ENCODE measurements at regions not wholly inside any gene's neighbourhood (a gene's known extent, or its start where the extent isn't known, plus 50 kb on each side); places are given as distances from the start of the nearest gene placed in this dataset.
"Not testable (repeated sequence)": the region's sequence is repeated elsewhere in the genome, so short reads cannot be mapped to it uniquely, and the experiment has no call there.

DNA sequence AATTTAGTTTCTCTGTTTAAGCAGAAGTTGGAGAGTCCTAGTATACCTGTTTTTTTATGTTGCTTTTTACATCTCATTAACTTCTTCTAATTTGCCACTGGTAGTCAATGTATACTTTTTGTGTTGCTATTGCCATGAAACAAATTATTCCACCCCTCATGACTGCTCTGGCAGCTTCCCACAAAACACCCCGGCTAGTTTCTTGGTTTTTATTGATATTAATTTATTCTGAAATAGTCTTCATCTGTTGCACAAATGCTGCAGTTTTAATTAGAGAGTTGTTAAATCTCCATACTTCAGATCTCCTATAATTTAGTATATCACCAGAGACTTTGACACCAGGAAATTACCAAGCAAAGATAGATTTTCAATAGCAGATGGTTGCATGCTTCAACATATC lies 1159.3 kb upstream of the PRR20A start:
- no peaks in the 10 kb centered on the region for H3K27me3 ChIP-seq (ENCODE audit: control insufficient read depth, insufficient read depth, low read length)
- WGBS (ENCODE audit: insufficient coverage, insufficient read length): no CpG with 5 or more reads among the region's 1 CpG
- H3K36me3 ChIP-seq (ENCODE audit: control insufficient read depth, insufficient read depth, low read length): no peaks in the 10 kb centered on the region

DNA sequence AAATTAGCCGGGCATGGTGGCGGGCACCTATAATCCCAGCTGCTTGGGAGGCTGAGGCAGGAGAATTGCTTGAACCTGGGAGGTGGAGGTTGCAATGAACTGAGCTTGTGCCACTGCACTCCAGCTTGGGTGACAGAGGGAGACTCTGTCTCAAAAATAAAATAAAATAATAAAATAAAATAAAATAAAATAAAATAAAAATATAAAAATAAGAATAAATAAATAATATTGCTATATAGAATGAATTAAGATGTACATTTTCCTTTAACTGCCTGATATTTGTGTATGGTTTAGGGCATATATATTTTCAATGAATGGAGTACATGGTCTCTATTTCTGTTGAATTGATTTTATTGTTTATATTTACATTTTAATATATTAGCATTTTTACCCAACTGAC lies 1156.7 kb upstream of the PRR20A start:
- not testable (repeated sequence) for H3K9me3 ChIP-seq (ENCODE audit: control insufficient read depth, insufficient read depth, low read length); H3K36me3 ChIP-seq (ENCODE audit: control insufficient read depth, insufficient read depth, low read length); H3K27me3 ChIP-seq (ENCODE audit: control insufficient read depth, insufficient read depth, low read length); H3K27ac ChIP-seq (ENCODE audit: low read length); DNase-seq (ENCODE audit: low read depth, low spot score); H3K4me1 ChIP-seq (ENCODE audit: control insufficient read depth, insufficient read depth, low read length); H3K4me3 ChIP-seq (ENCODE audit: low read length)
- WGBS (ENCODE audit: insufficient coverage, insufficient read length): no CpG with 5 or more reads among the region's 2 CpGs

More for the DNA sequence above, 1159.3 kb upstream of the PRR20A start:
- no peak for DNase-seq (ENCODE audit: low read depth, low spot score)
- no peaks in the 10 kb centered on the region; the same call in 1 of the 2 replicates for H3K9me3 ChIP-seq (ENCODE audit: control insufficient read depth, insufficient read depth, low read length)
- H3K4me3 ChIP-seq (ENCODE audit: low read length): no peak overlapping the region
- H3K27ac ChIP-seq (ENCODE audit: low read length): no peak overlapping the region
- H3K4me1 ChIP-seq (ENCODE audit: control insufficient read depth, insufficient read depth, low read length): no peaks in the 10 kb centered on the region

DNA sequence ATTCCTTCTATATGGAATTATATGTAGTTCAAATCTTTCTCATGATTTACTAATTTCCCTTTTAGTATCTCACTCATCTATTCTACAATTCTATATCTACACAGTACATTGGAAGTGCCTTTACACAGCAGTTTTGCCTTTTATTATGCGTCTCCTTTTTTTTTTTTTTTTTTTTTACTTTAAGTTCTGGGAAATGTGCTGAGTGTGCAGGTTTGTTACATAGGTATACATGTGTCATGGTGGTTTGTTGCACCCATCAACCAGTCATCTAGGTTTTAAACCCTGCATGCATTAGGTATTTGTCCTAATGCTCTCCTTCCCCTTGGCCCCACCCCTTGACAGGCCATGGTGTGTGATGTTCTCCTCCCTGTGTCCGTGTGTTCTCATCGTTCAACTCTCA lies 1150.1 kb upstream of the PRR20A start:
- Histone ChIP-seq H3K4me3 (ENCODE audit: low read length) (no peak overlapping the region), H3K9me3 (ENCODE audit: control insufficient read depth, insufficient read depth, low read length) (no peaks in the 10 kb centered on the region), H3K27ac (ENCODE audit: low read length) (no peak overlapping the region), H3K27me3 (ENCODE audit: control insufficient read depth, insufficient read depth, low read length) (no peaks in the 10 kb centered on the region), H3K36me3 (ENCODE audit: control insufficient read depth, insufficient read depth, low read length) (no peaks in the 10 kb centered on the region), H3K4me1 (ENCODE audit: control insufficient read depth, insufficient read depth, low read length) (no peaks in the 10 kb centered on the region)
- no CpG with 5 or more reads among the region's 3 CpGs for WGBS (ENCODE audit: insufficient coverage, insufficient read length)
- no peak for DNase-seq (ENCODE audit: low read depth, low spot score)

DNA sequence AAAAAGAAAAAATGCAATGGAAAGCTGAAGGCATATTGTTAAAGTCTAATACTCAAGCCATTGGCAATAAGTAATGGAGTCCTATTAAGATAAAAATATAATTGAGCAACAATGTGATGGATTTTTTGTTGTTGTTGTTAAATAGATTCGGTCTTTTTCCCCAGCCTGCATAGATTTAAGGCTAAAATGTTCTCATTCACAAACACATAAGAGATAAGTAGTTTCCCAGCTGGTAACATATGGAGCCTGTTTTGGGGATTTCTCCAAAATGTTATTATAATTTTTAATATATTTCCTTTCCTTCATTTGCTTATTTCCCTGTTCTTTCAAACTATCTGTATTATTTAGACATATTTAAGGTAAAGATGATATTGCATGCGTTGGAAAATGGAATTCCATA lies 1149.1 kb upstream of the PRR20A start:
- no peaks in the 10 kb centered on the region for H3K4me1 ChIP-seq (ENCODE audit: control insufficient read depth, insufficient read depth, low read length)
- H3K9me3 ChIP-seq (ENCODE audit: control insufficient read depth, insufficient read depth, low read length): no peaks in the 10 kb centered on the region
- H3K4me3 ChIP-seq (ENCODE audit: low read length): no peak overlapping the region
- no peaks in the 10 kb centered on the region for H3K27me3 ChIP-seq (ENCODE audit: control insufficient read depth, insufficient read depth, low read length)
- no CpG with 5 or more reads among the region's 2 CpGs for WGBS (ENCODE audit: insufficient coverage, insufficient read length)
- no peaks in the 10 kb centered on the region for H3K36me3 ChIP-seq (ENCODE audit: control insufficient read depth, insufficient read depth, low read length)
- no peak for DNase-seq (ENCODE audit: low read depth, low spot score)
- no peak overlapping the region for H3K27ac ChIP-seq (ENCODE audit: low read length)

DNA sequence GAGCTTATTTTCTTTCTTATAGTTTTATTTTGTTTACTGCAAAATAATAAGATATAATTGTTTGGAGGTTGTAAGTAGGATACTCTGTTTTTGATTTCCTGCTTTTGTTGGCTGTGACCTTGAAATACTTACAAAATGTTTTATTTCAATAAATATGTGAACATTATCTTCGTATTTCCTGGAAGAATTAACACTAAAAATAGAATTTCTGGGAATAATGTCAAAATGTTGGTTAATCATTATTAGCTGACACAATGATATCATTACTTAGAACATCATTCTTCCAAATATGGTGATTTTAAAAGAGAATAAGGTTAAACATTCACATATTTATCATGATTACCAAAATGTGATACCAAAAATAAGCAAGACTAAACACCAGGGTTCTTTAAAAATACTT lies 1148.6 kb upstream of the PRR20A start:
- no peaks in the 10 kb centered on the region for H3K4me1 ChIP-seq (ENCODE audit: control insufficient read depth, insufficient read depth, low read length)
- no peaks in the 10 kb centered on the region for H3K27me3 ChIP-seq (ENCODE audit: control insufficient read depth, insufficient read depth, low read length)
- no peak for DNase-seq (ENCODE audit: low read depth, low spot score)
- no peak overlapping the region for H3K4me3 ChIP-seq (ENCODE audit: low read length)
- H3K36me3 ChIP-seq (ENCODE audit: control insufficient read depth, insufficient read depth, low read length): no peaks in the 10 kb centered on the region
- H3K27ac ChIP-seq (ENCODE audit: low read length): no peak overlapping the region
- no CpG with 5 or more reads among the region's 1 CpG for WGBS (ENCODE audit: insufficient coverage, insufficient read length)
- no peaks in the 10 kb centered on the region for H3K9me3 ChIP-seq (ENCODE audit: control insufficient read depth, insufficient read depth, low read length)

DNA sequence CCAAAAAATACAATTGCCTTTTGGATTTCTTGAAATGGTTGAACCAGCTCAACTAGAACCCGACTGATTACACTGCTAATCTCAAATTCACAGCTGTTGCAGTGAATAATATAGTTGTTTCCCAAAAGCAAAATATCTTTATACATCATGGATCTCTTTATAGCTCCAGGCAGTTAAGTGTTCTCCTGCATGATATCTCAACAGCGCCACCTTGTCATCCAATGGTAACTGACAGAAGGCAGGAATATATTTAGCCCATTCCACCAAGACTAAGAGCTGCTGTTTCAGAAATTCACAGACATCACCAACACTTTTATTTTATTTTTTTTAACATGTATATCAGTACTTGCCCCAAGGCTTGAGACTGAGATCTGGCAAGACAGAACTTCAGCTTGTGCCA lies 1141.0 kb upstream of the PRR20A start:
- Histone ChIP-seq H3K4me1 (ENCODE audit: control insufficient read depth, insufficient read depth, low read length) (no peaks in the 10 kb centered on the region), H3K27me3 (ENCODE audit: control insufficient read depth, insufficient read depth, low read length) (no peaks in the 10 kb centered on the region), H3K36me3 (ENCODE audit: control insufficient read depth, insufficient read depth, low read length) (no peaks in the 10 kb centered on the region), H3K4me3 (ENCODE audit: low read length) (no peak overlapping the region), H3K27ac (ENCODE audit: low read length) (no peak overlapping the region), H3K9me3 (ENCODE audit: control insufficient read depth, insufficient read depth, low read length) (no peaks in the 10 kb centered on the region; the same call in 1 of the 2 replicates)
- peak; percentile 20 for DNase-seq (ENCODE audit: low read depth, low spot score)
- no CpG with 5 or more reads among the region's 2 CpGs for WGBS (ENCODE audit: insufficient coverage, insufficient read length)

DNA sequence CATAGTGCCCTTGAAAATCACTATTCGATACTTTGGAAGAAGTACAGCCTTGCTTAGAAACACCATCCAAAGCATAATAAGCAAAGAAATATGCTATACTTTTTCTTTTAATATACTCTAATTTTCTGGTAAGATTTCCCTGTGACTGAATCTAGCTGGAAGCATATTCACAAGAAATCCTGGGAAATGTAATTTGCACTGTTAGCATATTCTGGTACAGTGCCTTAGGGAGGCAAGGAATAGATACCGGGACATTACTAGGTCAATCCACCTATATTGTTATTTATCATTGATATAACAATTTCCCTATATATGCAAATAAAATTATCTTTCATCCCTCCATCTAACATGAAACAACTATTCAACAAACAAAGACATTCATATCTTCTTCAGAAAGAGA lies 1131.3 kb upstream of the PRR20A start:
- no CpG with 5 or more reads among the region's 2 CpGs for WGBS (ENCODE audit: insufficient coverage, insufficient read length)
- Histone ChIP-seq H3K9me3 (ENCODE audit: control insufficient read depth, insufficient read depth, low read length) (no peaks in the 10 kb centered on the region), H3K4me3 (ENCODE audit: low read length) (no peak overlapping the region)

DNA sequence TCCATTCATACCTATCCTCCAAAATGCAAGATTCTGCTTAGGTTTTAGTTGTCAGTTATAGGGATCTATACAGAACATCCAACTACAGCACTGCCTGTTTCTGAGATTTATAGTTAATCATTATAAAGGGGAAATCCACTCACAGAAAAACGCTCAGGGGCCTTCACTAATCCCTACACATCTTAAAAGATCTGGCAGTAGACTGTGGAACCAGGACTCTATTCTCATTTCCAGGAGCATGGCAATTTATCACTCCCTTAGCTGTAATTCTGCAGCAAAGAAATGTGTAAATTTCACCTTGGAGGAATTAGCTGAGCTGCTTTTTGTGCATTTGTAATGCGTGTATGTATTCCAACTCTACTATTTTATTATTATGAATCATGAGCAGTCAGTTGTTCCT lies 1128.1 kb upstream of the PRR20A start:
- no peak for DNase-seq (ENCODE audit: low read depth, low spot score)
- Histone ChIP-seq H3K4me1 (ENCODE audit: control insufficient read depth, insufficient read depth, low read length) (no peaks in the 10 kb centered on the region; the same call in 1 of the 2 replicates), H3K4me3 (ENCODE audit: low read length) (no peak overlapping the region), H3K36me3 (ENCODE audit: control insufficient read depth, insufficient read depth, low read length) (no peaks in the 10 kb centered on the region), H3K27ac (ENCODE audit: low read length) (no peak overlapping the region), H3K9me3 (ENCODE audit: control insufficient read depth, insufficient read depth, low read length) (no peaks in the 10 kb centered on the region), H3K27me3 (ENCODE audit: control insufficient read depth, insufficient read depth, low read length) (no peaks in the 10 kb centered on the region)
- no CpG with 5 or more reads among the region's 2 CpGs for WGBS (ENCODE audit: insufficient coverage, insufficient read length)

More for the DNA sequence above, 1131.3 kb upstream of the PRR20A start:
- H3K27me3 ChIP-seq (ENCODE audit: control insufficient read depth, insufficient read depth, low read length): no peaks in the 10 kb centered on the region
- no peak for DNase-seq (ENCODE audit: low read depth, low spot score)
- H3K27ac ChIP-seq (ENCODE audit: low read length): no peak overlapping the region
- no peaks in the 10 kb centered on the region for H3K36me3 ChIP-seq (ENCODE audit: control insufficient read depth, insufficient read depth, low read length)
- H3K4me1 ChIP-seq (ENCODE audit: control insufficient read depth, insufficient read depth, low read length): no peaks in the 10 kb centered on the region

DNA sequence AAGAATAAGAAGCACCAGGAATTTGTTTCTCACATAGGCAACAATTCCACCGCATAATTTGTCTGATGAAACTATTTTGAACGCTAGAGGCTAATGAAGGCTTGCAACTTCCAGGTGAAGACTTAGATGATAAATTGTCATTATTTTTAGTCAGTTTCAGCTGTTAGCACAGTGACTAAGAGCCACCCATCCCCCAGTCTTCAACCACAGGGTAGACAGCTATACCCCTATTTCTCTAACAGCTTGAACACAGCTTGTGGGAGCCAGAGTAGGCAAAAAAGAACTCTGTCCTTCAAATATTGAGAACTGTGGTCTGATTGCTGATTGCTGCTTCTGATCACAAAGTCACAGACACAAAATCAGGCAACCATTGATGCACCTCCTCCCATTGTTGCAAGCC lies 1124.8 kb upstream of the PRR20A start:
- H3K27me3 ChIP-seq (ENCODE audit: control insufficient read depth, insufficient read depth, low read length): no peaks in the 10 kb centered on the region
- DNase-seq (ENCODE audit: low read depth, low spot score): no peak
- H3K4me3 ChIP-seq (ENCODE audit: low read length): no peak overlapping the region
- WGBS (ENCODE audit: insufficient coverage, insufficient read length): no CpG with 5 or more reads among the region's 2 CpGs
- no peaks in the 10 kb centered on the region; the same call in 1 of the 2 replicates for H3K4me1 ChIP-seq (ENCODE audit: control insufficient read depth, insufficient read depth, low read length)
- H3K9me3 ChIP-seq (ENCODE audit: control insufficient read depth, insufficient read depth, low read length): no peaks in the 10 kb centered on the region
- H3K36me3 ChIP-seq (ENCODE audit: control insufficient read depth, insufficient read depth, low read length): no peaks in the 10 kb centered on the region
- H3K27ac ChIP-seq (ENCODE audit: low read length): no peak overlapping the region

DNA sequence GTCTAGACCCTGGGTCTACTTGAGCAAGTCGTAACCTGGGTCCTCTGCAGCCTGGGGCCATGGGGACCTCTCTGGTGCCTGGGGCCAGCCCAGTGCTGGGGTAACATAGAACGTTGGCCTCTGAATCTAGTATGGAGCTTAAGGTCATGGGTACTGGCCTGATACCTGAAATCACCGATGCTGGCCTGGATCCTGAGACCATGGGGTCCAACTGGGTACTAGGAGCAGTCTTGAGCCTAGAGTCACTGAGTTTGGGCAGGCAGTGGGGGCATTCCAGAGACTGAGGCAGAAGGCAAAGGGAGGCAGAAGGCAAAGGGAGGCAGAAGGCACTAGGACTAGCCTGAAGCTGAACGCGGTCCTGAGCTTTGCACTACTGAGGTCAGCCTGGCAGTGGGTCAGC lies 1121.1 kb upstream of the PRR20A start:
- Histone ChIP-seq H3K27me3 (ENCODE audit: control insufficient read depth, insufficient read depth, low read length) (no peaks in the 10 kb centered on the region), H3K9me3 (ENCODE audit: control insufficient read depth, insufficient read depth, low read length) (no peaks in the 10 kb centered on the region), H3K36me3 (ENCODE audit: control insufficient read depth, insufficient read depth, low read length) (no peaks in the 10 kb centered on the region), H3K4me3 (ENCODE audit: low read length) (no peak overlapping the region), H3K27ac (ENCODE audit: low read length) (no peak overlapping the region), H3K4me1 (ENCODE audit: control insufficient read depth, insufficient read depth, low read length) (no peaks in the 10 kb centered on the region; the same call in 1 of the 2 replicates)
- no CpG with 5 or more reads among the region's 5 CpGs for WGBS (ENCODE audit: insufficient coverage, insufficient read length)
- DNase-seq (ENCODE audit: low read depth, low spot score): no peak

DNA sequence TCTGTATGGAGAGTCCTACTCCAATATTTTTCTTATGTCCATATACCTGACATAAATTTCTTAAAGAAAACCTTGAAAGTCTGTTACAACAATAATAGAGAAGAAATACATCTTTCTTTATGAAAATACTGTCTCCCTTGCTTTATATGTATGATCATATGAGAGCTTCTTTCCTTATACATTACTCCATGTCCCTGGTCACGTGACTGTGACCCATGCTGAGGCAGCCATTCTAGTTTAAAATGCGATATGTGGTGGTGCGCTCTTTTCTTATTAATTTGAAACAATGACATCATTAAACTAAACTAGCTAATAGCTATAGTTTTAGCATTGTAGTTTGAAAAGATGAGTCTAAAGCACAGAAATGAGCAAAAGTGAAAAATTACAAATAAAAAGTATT lies 1120.3 kb upstream of the PRR20A start:
- no peaks in the 10 kb centered on the region for H3K27me3 ChIP-seq (ENCODE audit: control insufficient read depth, insufficient read depth, low read length)
- H3K9me3 ChIP-seq (ENCODE audit: control insufficient read depth, insufficient read depth, low read length): no peaks in the 10 kb centered on the region
- no peak overlapping the region for H3K4me3 ChIP-seq (ENCODE audit: low read length)
- H3K4me1 ChIP-seq (ENCODE audit: control insufficient read depth, insufficient read depth, low read length): no peaks in the 10 kb centered on the region; the same call in 1 of the 2 replicates
- no peaks in the 10 kb centered on the region for H3K36me3 ChIP-seq (ENCODE audit: control insufficient read depth, insufficient read depth, low read length)
- H3K27ac ChIP-seq (ENCODE audit: low read length): no peak overlapping the region
- DNase-seq (ENCODE audit: low read depth, low spot score): no peak
- WGBS (ENCODE audit: insufficient coverage, insufficient read length): no CpG with 5 or more reads among the region's 3 CpGs
